ENCODE measurements at regions not wholly inside any gene's neighbourhood (a gene's known extent, or its start where the extent isn't known, plus 50 kb on each side); places are given as distances from the start of the nearest gene placed in this dataset.

GRCh38 chr2:15769235-15769634, 171.1 kb upstream of the MYCN start:
- H3K4me2 ChIP-seq, result no peak overlapping the region

GRCh38 chr2:15769676-15770547, 170.4 kb upstream of the MYCN start:
- Histone ChIP-seq H3K9ac (no peak overlapping the region), H3K36me3 (no peaks in the 10 kb centered on the region), H3K4me3 (no peak overlapping the region), H3K27me3 (no peaks in the 10 kb centered on the region), H4K20me1 (no peaks in the 10 kb centered on the region), H3K4me2 (no peak overlapping the region), H3K27ac (no peak overlapping the region), H3K9me3 (replicated peaks in 1 of 11) (no peaks in the 10 kb centered on the region), H3K4me1 (no peaks in the 10 kb centered on the region)
- no peak for TF ChIP-seq Cebpa-rat (IDR thresholded peaks at IDR 0.05)

More at GRCh38 chr2:15769235-15769634, 171.1 kb upstream of the MYCN start:
- H3K27ac ChIP-seq, result no peak overlapping the region
- no peaks in the 10 kb centered on the region for H3K9me3 ChIP-seq (replicated peaks in 1 of 11)
- no peak overlapping the region for H3K9ac ChIP-seq
- no peaks in the 10 kb centered on the region for H4K20me1 ChIP-seq
- no peaks in the 10 kb centered on the region for H3K27me3 ChIP-seq
- TF ChIP-seq Cebpa-rat (IDR thresholded peaks at IDR 0.05), result no peak
- no peaks in the 10 kb centered on the region for H3K36me3 ChIP-seq
- no peak overlapping the region for H3K4me3 ChIP-seq
- H3K4me1 ChIP-seq, result no peaks in the 10 kb centered on the region

GRCh38 chr2:15770606-15771005, 169.7 kb upstream of the MYCN start:
- no peak overlapping the region for H3K4me3 ChIP-seq
- TF ChIP-seq Cebpa-rat (IDR thresholded peaks at IDR 0.05), result no peak

GRCh38 chr2:15771124-15771523, 169.2 kb upstream of the MYCN start:
- Histone ChIP-seq H3K4me1 (no peaks in the 10 kb centered on the region), H3K36me3 (no peaks in the 10 kb centered on the region), H3K9ac (no peak overlapping the region), H3K4me3 (no peak overlapping the region), H3K27me3 (no peaks in the 10 kb centered on the region), H3K4me2 (no peak overlapping the region), H3K9me3 (replicated peaks in 1 of 11) (no peaks in the 10 kb centered on the region), H4K20me1 (no peaks in the 10 kb centered on the region), H3K27ac (no peak overlapping the region)
- no peak for TF ChIP-seq Cebpa-rat (IDR thresholded peaks at IDR 0.05)

More at GRCh38 chr2:15770606-15771005, 169.7 kb upstream of the MYCN start:
- H3K27ac ChIP-seq, result no peak overlapping the region
- no peaks in the 10 kb centered on the region for H3K36me3 ChIP-seq
- no peaks in the 10 kb centered on the region for H3K27me3 ChIP-seq
- no peaks in the 10 kb centered on the region for H3K9me3 ChIP-seq (replicated peaks in 1 of 11)
- H3K9ac ChIP-seq, result no peak overlapping the region
- no peaks in the 10 kb centered on the region for H3K4me1 ChIP-seq
- no peaks in the 10 kb centered on the region for H4K20me1 ChIP-seq
- no peak overlapping the region for H3K4me2 ChIP-seq

- H3K36me3 ChIP-seq, result no peaks in the 10 kb centered on the region
- no peak overlapping the region for H3K9ac ChIP-seq
- no peak overlapping the region for H3K27ac ChIP-seq
- TF ChIP-seq Cebpa-rat (IDR thresholded peaks at IDR 0.05), result no peak
- H3K4me3 ChIP-seq, result no peak overlapping the region
- no peaks in the 10 kb centered on the region for H3K9me3 ChIP-seq (replicated peaks in 1 of 11)
- H4K20me1 ChIP-seq, result no peaks in the 10 kb centered on the region
- no peaks in the 10 kb centered on the region for H3K27me3 ChIP-seq
- H3K4me1 ChIP-seq, result no peaks in the 10 kb centered on the region
- no peak overlapping the region for H3K4me2 ChIP-seq
Measured at GRCh38 chr2:15772086-15772595, 168.2 kb upstream of the MYCN start.

GRCh38 chr2:15772681-15773080, 167.7 kb upstream of the MYCN start:
- no peaks in the 10 kb centered on the region for H4K20me1 ChIP-seq
- no peak overlapping the region for H3K4me3 ChIP-seq
- H3K27ac ChIP-seq, result no peak overlapping the region
- no peaks in the 10 kb centered on the region for H3K36me3 ChIP-seq
- no peaks in the 10 kb centered on the region for H3K4me1 ChIP-seq
- H3K27me3 ChIP-seq, result no peaks in the 10 kb centered on the region
- H3K9ac ChIP-seq, result no peak overlapping the region
- H3K4me2 ChIP-seq, result no peak overlapping the region
- no peaks in the 10 kb centered on the region for H3K9me3 ChIP-seq (replicated peaks in 1 of 11)
- no peak for TF ChIP-seq Cebpa-rat (IDR thresholded peaks at IDR 0.05)

- TF ChIP-seq Cebpa-rat (IDR thresholded peaks at IDR 0.05), result no peak
- Histone ChIP-seq H3K4me1 (no peaks in the 10 kb centered on the region), H4K20me1 (no peaks in the 10 kb centered on the region), H3K4me3 (no peak overlapping the region), H3K4me2 (no peak overlapping the region), H3K27me3 (no peaks in the 10 kb centered on the region), H3K9me3 (replicated peaks in 1 of 11) (no peaks in the 10 kb centered on the region), H3K27ac (no peak overlapping the region), H3K36me3 (no peaks in the 10 kb centered on the region), H3K9ac (no peak overlapping the region)
Measured at GRCh38 chr2:15773204-15773603, 167.1 kb upstream of the MYCN start.

GRCh38 chr2:15773846-15774245, 166.5 kb upstream of the MYCN start:
- no peak for TF ChIP-seq Cebpa-rat (IDR thresholded peaks at IDR 0.05)
- Histone ChIP-seq H3K9ac (no peak overlapping the region), H3K27me3 (no peaks in the 10 kb centered on the region), H3K27ac (no peak overlapping the region), H3K4me2 (no peak overlapping the region), H4K20me1 (no peaks in the 10 kb centered on the region), H3K4me1 (no peaks in the 10 kb centered on the region), H3K9me3 (replicated peaks in 1 of 11) (no peaks in the 10 kb centered on the region), H3K36me3 (no peaks in the 10 kb centered on the region), H3K4me3 (no peak overlapping the region)

GRCh38 chr2:15775753-15776628, 164.4 kb upstream of the MYCN start:
- Histone ChIP-seq H3K36me3 (no peaks in the 10 kb centered on the region), H3K4me1 (no peaks in the 10 kb centered on the region), H3K9ac (no peak overlapping the region), H3K27ac (no peak overlapping the region), H3K9me3 (replicated peaks in 1 of 11) (no peaks in the 10 kb centered on the region), H3K4me2 (no peak overlapping the region), H3K4me3 (no peak overlapping the region), H3K27me3 (no peaks in the 10 kb centered on the region), H4K20me1 (no peaks in the 10 kb centered on the region)
- no peak for TF ChIP-seq Cebpa-rat (IDR thresholded peaks at IDR 0.05)
